Neural progenitor cell (in vitro differentiated cells): ENCODE measurements at regions not wholly inside any gene's neighbourhood (a gene's known extent, or its start where the extent isn't known, plus 50 kb on each side); places are given as distances from the start of the nearest gene placed in this dataset.
"Not testable (repeated sequence)": the region's sequence is repeated elsewhere in the genome, so short reads cannot be mapped to it uniquely, and the experiment has no call there.

ENCODE experiments used
- DNase-seq: peaks from one replicate; pipeline ENCODE4 v3.0.0-alpha.2; 2016; ENCODE audit warnings: low spot score
- H2AFZ ChIP-seq: fragments of 200-600 bp; sonication (generic); replicated peaks from 2 replicates; pipeline ENCODE4 v1.6.1; 2016; ENCODE audit warnings: antibody characterized with exemption
- H3F3A ChIP-seq: fragments of 200-600 bp; sonication (generic); 2 replicates; pipeline ENCODE4 v1.6.1; 2016; ENCODE audit warnings: antibody characterized with exemption, low read depth
- H3K27ac ChIP-seq: fragments of 200-600 bp; sonication (generic); 2 replicates; pipeline ENCODE4 v1.5.1; 2016; ENCODE audit warnings: mild to moderate bottlenecking
- H3K27me3 ChIP-seq: fragments of 200-600 bp; sonication (generic); 2 replicates; pipeline ENCODE4 v1.6.1; 2016; ENCODE audit warnings: mild to moderate bottlenecking, moderate library complexity
- H3K36me3 ChIP-seq: fragments of 200-600 bp; sonication (generic); 2 replicates; pipeline ENCODE4 v1.5.1; 2016
- H3K4me1 ChIP-seq: fragments of 200-600 bp; sonication (generic); 2 replicates; pipeline ENCODE4 v1.6.1; 2016; ENCODE audit warnings: mixed run types
- H3K4me2 ChIP-seq: fragments of 200-600 bp; sonication (generic); 2 replicates; pipeline ENCODE4 v1.6.1; 2016
- H3K4me3 ChIP-seq: fragments of 200-600 bp; sonication (generic); 2 replicates; pipeline ENCODE4 v1.5.1; 2016
- H3K79me2 ChIP-seq: fragments of 200-600 bp; sonication (generic); 2 replicates; pipeline ENCODE4 v1.6.1; 2016; ENCODE audit warnings: low read depth
- H3K9ac ChIP-seq: fragments of 200-600 bp; sonication (generic); 2 replicates; pipeline ENCODE4 v1.6.1; 2016
- H3K9me3 ChIP-seq: fragments of 200-600 bp; sonication (generic); 2 replicates; pipeline ENCODE4 v1.5.1; 2016; ENCODE audit warnings: low read depth
- H4K20me1 ChIP-seq: fragments of 200-600 bp; sonication (generic); 2 replicates; pipeline ENCODE4 v1.6.1; 2016; ENCODE audit warnings: low read depth
- H3K27ac Mint-ChIP-seq: 3 replicates; pipeline ENCODE4 v1.8.0; 2021; ENCODE audit warnings: mixed read lengths
- H3K27me3 Mint-ChIP-seq: 2 replicates; pipeline ENCODE4 v1.8.0; 2022; ENCODE audit warnings: low read depth, mild to moderate bottlenecking, inconsistent platforms, moderate library complexity, mixed read lengths; ENCODE audit not compliant: insufficient read depth
- H3K36me3 Mint-ChIP-seq: 3 replicates; pipeline ENCODE4 v1.8.0; 2021; ENCODE audit warnings: mixed read lengths
- H3K4me1 Mint-ChIP-seq: 3 replicates; pipeline ENCODE4 v1.8.0; 2021; ENCODE audit warnings: mixed read lengths
- H3K4me3 Mint-ChIP-seq: 3 replicates; pipeline ENCODE4 v1.8.0; 2021; ENCODE audit warnings: mild to moderate bottlenecking, moderate library complexity, mixed read lengths
- H3K9me3 Mint-ChIP-seq: 3 replicates; pipeline ENCODE4 v1.8.0; 2020; ENCODE audit warnings: mixed read lengths
- CTCF ChIP-seq: fragments of 200-600 bp; sonication (generic); IDR thresholded peaks from 2 replicates; pipeline ENCODE4 v1.5.1; 2017; ENCODE audit warnings: antibody characterized with exemption, mild to moderate bottlenecking
- EZH2 ChIP-seq: fragments of 200-600 bp; sonication (generic); IDR thresholded peaks from 2 replicates; pipeline ENCODE4 v1.6.1; 2017; ENCODE audit warnings: antibody characterized with exemption, mild to moderate bottlenecking, moderate library complexity
- EZH2phosphoT487 ChIP-seq: fragments of 200-600 bp; sonication (generic); IDR thresholded peaks from 2 replicates; pipeline ENCODE4 v1.6.1; 2017; ENCODE audit warnings: antibody characterized with exemption

- H3K27ac ChIP-seq = no peak overlapping the region
These were observed 268.1 kb downstream of the TAFA4 start for GRCh38 chr3:68664276-68664675.

GRCh38 chr3:68662176-68662575, 270.2 kb downstream of the TAFA4 start:
- Histone ChIP-seq H3K27ac (no peak overlapping the region), H3K79me2 (no peaks in the 10 kb centered on the region), H3K4me1 (peaks cover 14% of the 10 kb centered on the region), H3K9me3 (no peaks in the 10 kb centered on the region), H4K20me1 (no peaks in the 10 kb centered on the region), H3F3A (no peaks in the 10 kb centered on the region), H3K9ac (no peak overlapping the region), H3K36me3 (no peaks in the 10 kb centered on the region), H3K4me2 (no peak overlapping the region), H2AFZ (no peak overlapping the region), H3K27me3 (no peaks in the 10 kb centered on the region), H3K4me3 (no peak overlapping the region)
- DNase-seq = no peak
- Mint-ChIP-seq H3K27ac (no peak overlapping the region), H3K4me3 (no peak overlapping the region), H3K27me3 (peaks cover 7% of the 10 kb centered on the region), H3K4me1 (peaks cover 5% of the 10 kb centered on the region), H3K9me3 (no peaks in the 10 kb centered on the region), H3K36me3 (no peaks in the 10 kb centered on the region)
- no peak for TF ChIP-seq EZH2
- TF ChIP-seq EZH2phosphoT487 = no peak
- TF ChIP-seq CTCF = no peak

More at GRCh38 chr3:68664276-68664675, 268.1 kb downstream of the TAFA4 start:
- TF ChIP-seq CTCF (no peak), EZH2 (no peak), EZH2phosphoT487 (no peak)
- H4K20me1 ChIP-seq = no peaks in the 10 kb centered on the region
- no peaks in the 10 kb centered on the region for H3K9me3 Mint-ChIP-seq
- H3K27me3 Mint-ChIP-seq = peaks cover 3% of the 10 kb centered on the region
- no peaks in the 10 kb centered on the region for H3F3A ChIP-seq
- H3K27ac Mint-ChIP-seq = no peak overlapping the region
- no peak overlapping the region for H3K4me2 ChIP-seq
- H3K9me3 ChIP-seq = no peaks in the 10 kb centered on the region
- H3K4me1 ChIP-seq = peaks cover 14% of the 10 kb centered on the region
- no peak overlapping the region for H3K4me3 ChIP-seq
- no peak overlapping the region for H3K9ac ChIP-seq
- H2AFZ ChIP-seq = peak overlapping the region; percentile 8
- no peak overlapping the region for H3K4me3 Mint-ChIP-seq
- no peaks in the 10 kb centered on the region for H3K36me3 ChIP-seq
- no peaks in the 10 kb centered on the region for H3K36me3 Mint-ChIP-seq
- DNase-seq = no peak
- no peaks in the 10 kb centered on the region for H3K27me3 ChIP-seq
- H3K4me1 Mint-ChIP-seq = peaks cover 5% of the 10 kb centered on the region
- H3K79me2 ChIP-seq = no peaks in the 10 kb centered on the region

GRCh38 chr3:68650657-68651056, 281.7 kb downstream of the TAFA4 start:
- not testable (repeated sequence) for H3K36me3 Mint-ChIP-seq, H3K4me2 ChIP-seq, H3K79me2 ChIP-seq, H3K27ac ChIP-seq, H3K9ac ChIP-seq, H2AFZ ChIP-seq, H3K9me3 Mint-ChIP-seq, H3K4me3 Mint-ChIP-seq, H3F3A ChIP-seq, H3K27me3 Mint-ChIP-seq, H3K27me3 ChIP-seq, H3K36me3 ChIP-seq, H3K9me3 ChIP-seq, H3K27ac Mint-ChIP-seq, DNase-seq, H3K4me3 ChIP-seq, H4K20me1 ChIP-seq
- peaks cover 18% of the 10 kb centered on the region for H3K4me1 ChIP-seq
- peaks cover 10% of the 10 kb centered on the region for H3K4me1 Mint-ChIP-seq

GRCh38 chr3:68648494-68648893, 283.9 kb downstream of the TAFA4 start:
- TF ChIP-seq CTCF = no peak
- no peak for TF ChIP-seq EZH2phosphoT487
- no peak for TF ChIP-seq EZH2
- Histone ChIP-seq H4K20me1 (no peaks in the 10 kb centered on the region), H3K4me3 (no peak overlapping the region), H3K79me2 (no peaks in the 10 kb centered on the region), H2AFZ (no peak overlapping the region), H3K4me1 (peaks cover 8% of the 10 kb centered on the region), H3K4me2 (no peak overlapping the region), H3K27ac (no peak overlapping the region), H3K9ac (no peak overlapping the region), H3F3A (no peaks in the 10 kb centered on the region), H3K27me3 (no peaks in the 10 kb centered on the region), H3K9me3 (no peaks in the 10 kb centered on the region), H3K36me3 (no peaks in the 10 kb centered on the region)
- H3K27me3 Mint-ChIP-seq = peaks cover 2% of the 10 kb centered on the region
- no peak overlapping the region for H3K27ac Mint-ChIP-seq
- H3K36me3 Mint-ChIP-seq = no peaks in the 10 kb centered on the region
- no peak for DNase-seq
- H3K4me1 Mint-ChIP-seq = peaks cover 8% of the 10 kb centered on the region
- H3K9me3 Mint-ChIP-seq = no peaks in the 10 kb centered on the region
- H3K4me3 Mint-ChIP-seq = no peak overlapping the region
